ENCODE measurements at regions not wholly inside any gene's neighbourhood (a gene's known extent, or its start where the extent isn't known, plus 50 kb on each side); places are given as distances from the start of the nearest gene placed in this dataset.

DNA sequence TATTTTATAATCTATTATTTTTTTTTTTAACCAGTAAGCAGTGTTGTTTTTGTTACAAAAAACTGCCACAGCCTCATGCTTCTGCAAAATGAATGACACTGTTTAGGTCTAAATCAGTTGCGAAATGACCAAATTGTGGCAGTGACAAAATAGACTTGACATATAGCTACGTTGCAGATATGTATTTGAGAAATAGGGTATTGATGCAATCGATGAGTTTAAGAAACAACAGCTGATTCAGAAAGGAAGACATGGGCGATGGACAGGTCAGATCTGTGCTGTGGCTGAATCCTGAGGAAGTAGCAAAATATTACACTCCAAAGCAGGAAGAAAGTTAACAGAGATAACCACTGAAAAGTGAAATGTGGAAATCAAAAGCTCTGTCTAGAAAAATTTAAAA is 89.0 kb upstream of the STEAP4 start:
- H3K4me3 ChIP-seq (ENCODE audit: low read depth, low read length), result no peak overlapping the region
- POLR2A ChIA-PET, result no interaction called here
- no peaks in the 10 kb centered on the region for H3K36me3 ChIP-seq (ENCODE audit: control insufficient read depth in 2 of 2, insufficient read depth in 1 of 2, low read length in 2 of 2)
- CTCF ChIA-PET, result interaction anchor here (0.7 kb wide), 1 partner anchor 1850 kb away, joined by 3 read pairs; no protein-coding TSS in a partner anchor
- TF ChIP-seq ZNF391 (tag by site-specific recombination; IDR thresholded peaks at IDR 0.05; ENCODE audit: borderline replicate concordance, low read depth) (no peak), ZNF335 (tag by site-specific recombination; conservative IDR thresholded peaks at IDR 0.05) (no peak)
- H3K4me1 ChIP-seq (ENCODE audit: control insufficient read depth, insufficient read depth, low read length), result no peaks in the 10 kb centered on the region
- no peaks in the 10 kb centered on the region for H3K9me3 ChIP-seq (ENCODE audit: control insufficient read depth, insufficient read depth, low read depth, low read length)
- H3K27ac ChIP-seq (ENCODE audit: extremely low read depth, low read depth, low read length), result no peak overlapping the region

- TF ChIP-seq ZNF354C (tag by site-specific recombination; IDR thresholded peaks at IDR 0.05; ENCODE audit: borderline replicate concordance, low read depth), result no peak
- TF ChIP-seq, protein P1, sequence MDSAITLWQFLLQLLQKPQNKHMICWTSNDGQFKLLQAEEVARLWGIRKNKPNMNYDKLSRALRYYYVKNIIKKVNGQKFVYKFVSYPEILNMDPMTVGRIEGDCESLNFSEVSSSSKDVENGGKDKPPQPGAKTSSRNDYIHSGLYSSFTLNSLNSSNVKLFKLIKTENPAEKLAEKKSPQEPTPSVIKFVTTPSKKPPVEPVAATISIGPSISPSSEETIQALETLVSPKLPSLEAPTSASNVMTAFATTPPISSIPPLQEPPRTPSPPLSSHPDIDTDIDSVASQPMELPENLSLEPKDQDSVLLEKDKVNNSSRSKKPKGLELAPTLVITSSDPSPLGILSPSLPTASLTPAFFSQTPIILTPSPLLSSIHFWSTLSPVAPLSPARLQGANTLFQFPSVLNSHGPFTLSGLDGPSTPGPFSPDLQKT (IDR thresholded peaks at IDR 0.05; ENCODE audit: borderline replicate concordance, low read depth, low read length), result no peak
- no peak for TF ChIP-seq ZNF433 (tag by site-specific recombination; IDR thresholded peaks at IDR 0.05; ENCODE audit: low read depth)
- no peak for TF ChIP-seq PATZ1 (tag by site-specific recombination; IDR thresholded peaks at IDR 0.05)
- no peak for TF ChIP-seq ZNF138 (tag by site-specific recombination; IDR thresholded peaks at IDR 0.05; ENCODE audit: borderline replicate concordance)
- TF ChIP-seq ZBTB8A (tag by site-specific recombination; IDR thresholded peaks at IDR 0.05), result no peak
- no peak for TF ChIP-seq ZBTB17 (tag by site-specific recombination; IDR thresholded peaks at IDR 0.05)
- TF ChIP-seq, protein P2, sequence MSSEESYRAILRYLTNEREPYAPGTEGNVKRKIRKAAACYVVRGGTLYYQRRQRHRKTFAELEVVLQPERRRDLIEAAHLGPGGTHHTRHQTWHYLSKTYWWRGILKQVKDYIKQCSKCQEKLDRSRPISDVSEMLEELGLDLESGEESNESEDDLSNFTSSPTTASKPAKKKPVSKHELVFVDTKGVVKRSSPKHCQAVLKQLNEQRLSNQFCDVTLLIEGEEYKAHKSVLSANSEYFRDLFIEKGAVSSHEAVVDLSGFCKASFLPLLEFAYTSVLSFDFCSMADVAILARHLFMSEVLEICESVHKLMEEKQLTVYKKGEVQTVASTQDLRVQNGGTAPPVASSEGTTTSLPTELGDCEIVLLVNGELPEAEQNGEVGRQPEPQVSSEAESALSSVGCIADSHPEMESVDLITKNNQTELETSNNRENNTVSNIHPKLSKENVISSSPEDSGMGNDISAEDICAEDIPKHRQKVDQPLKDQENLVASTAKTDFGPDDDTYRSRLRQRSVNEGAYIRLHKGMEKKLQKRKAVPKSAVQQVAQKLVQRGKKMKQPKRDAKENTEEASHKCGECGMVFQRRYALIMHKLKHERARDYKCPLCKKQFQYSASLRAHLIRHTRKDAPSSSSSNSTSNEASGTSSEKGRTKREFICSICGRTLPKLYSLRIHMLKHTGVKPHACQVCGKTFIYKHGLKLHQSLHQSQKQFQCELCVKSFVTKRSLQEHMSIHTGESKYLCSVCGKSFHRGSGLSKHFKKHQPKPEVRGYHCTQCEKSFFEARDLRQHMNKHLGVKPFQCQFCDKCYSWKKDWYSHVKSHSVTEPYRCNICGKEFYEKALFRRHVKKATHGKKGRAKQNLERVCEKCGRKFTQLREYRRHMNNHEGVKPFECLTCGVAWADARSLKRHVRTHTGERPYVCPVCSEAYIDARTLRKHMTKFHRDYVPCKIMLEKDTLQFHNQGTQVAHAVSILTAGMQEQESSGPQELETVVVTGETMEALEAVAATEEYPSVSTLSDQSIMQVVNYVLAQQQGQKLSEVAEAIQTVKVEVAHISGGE (tag by site-specific recombination; conservative IDR thresholded peaks at IDR 0.05; ENCODE audit: low read depth), result no peak
- TF ChIP-seq ZNF184 (tag by site-specific recombination; IDR thresholded peaks at IDR 0.05), result no peak
- Histone ChIP-seq H3K36me3 (ENCODE audit: control insufficient read depth in 2 of 2, insufficient read depth in 1 of 2, low read length in 2 of 2) (no peaks in the 10 kb centered on the region), H3K27ac (ENCODE audit: extremely low read depth, low read depth, low read length) (no peak overlapping the region), H3K9me3 (ENCODE audit: control insufficient read depth, insufficient read depth, low read depth, low read length) (no peaks in the 10 kb centered on the region), H3K4me1 (ENCODE audit: control insufficient read depth, insufficient read depth, low read length) (no peaks in the 10 kb centered on the region), H3K4me3 (ENCODE audit: low read depth, low read length) (no peak overlapping the region)
- ChIA-PET CTCF (interaction anchor here (1.3 to 1.8 kb wide), 2 partner anchors 8 to 10 kb away, joined by 4 to 5 read pairs; no protein-coding TSS in a partner anchor), POLR2A (no interaction called here)
Observed at GRCh38 chr7:88391247-88391646, 84.6 kb upstream of the STEAP4 start.

- H3K9me3 ChIP-seq (ENCODE audit: control insufficient read depth, insufficient read depth, low read depth, low read length), result no peaks in the 10 kb centered on the region
- no peaks in the 10 kb centered on the region for H3K36me3 ChIP-seq (ENCODE audit: control insufficient read depth in 2 of 2, insufficient read depth in 1 of 2, low read length in 2 of 2)
- CTCF ChIA-PET, result no interaction called here
- no peak overlapping the region for H3K4me3 ChIP-seq (ENCODE audit: low read depth, low read length)
- no peak overlapping the region for H3K27ac ChIP-seq (ENCODE audit: extremely low read depth, low read depth, low read length)
- POLR2A ChIA-PET, result no interaction called here
- H3K4me1 ChIP-seq (ENCODE audit: control insufficient read depth, insufficient read depth, low read length), result no peaks in the 10 kb centered on the region
- no peak for TF ChIP-seq ZNF514 (tag by site-specific recombination; IDR thresholded peaks at IDR 0.05)
- no peak for TF ChIP-seq ZSCAN23 (tag by site-specific recombination; IDR thresholded peaks at IDR 0.05)
- TF ChIP-seq, protein P2 (tag by site-specific recombination; conservative IDR thresholded peaks at IDR 0.05; ENCODE audit: low read depth), result no peak
- no peak for TF ChIP-seq ZNF37A (tag by site-specific recombination; IDR thresholded peaks at IDR 0.05)
- no peak for TF ChIP-seq ZFHX2 (tag by site-specific recombination; conservative IDR thresholded peaks at IDR 0.05)
- no peak for TF ChIP-seq IKZF3 (tag by site-specific recombination; IDR thresholded peaks at IDR 0.05)
- TF ChIP-seq ZNF837 (tag by site-specific recombination; IDR thresholded peaks at IDR 0.05), result no peak
- TF ChIP-seq ZNF2 (tag by site-specific recombination; IDR thresholded peaks at IDR 0.05), result no peak
- TF ChIP-seq, protein P3, sequence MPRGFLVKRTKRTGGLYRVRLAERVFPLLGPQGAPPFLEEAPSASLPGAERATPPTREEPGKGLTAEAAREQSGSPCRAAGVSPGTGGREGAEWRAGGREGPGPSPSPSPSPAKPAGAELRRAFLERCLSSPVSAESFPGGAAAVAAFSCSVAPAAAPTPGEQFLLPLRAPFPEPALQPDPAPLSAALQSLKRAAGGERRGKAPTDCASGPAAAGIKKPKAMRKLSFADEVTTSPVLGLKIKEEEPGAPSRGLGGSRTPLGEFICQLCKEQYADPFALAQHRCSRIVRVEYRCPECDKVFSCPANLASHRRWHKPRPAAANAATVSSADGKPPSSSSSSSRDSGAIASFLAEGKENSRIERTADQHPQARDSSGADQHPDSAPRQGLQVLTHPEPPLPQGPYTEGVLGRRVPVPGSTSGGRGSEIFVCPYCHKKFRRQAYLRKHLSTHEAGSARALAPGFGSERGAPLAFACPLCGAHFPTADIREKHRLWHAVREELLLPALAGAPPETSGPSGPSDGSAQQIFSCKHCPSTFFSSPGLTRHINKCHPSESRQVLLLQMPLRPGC (tag by site-specific recombination; IDR thresholded peaks at IDR 0.05), result no peak
- no peak for TF ChIP-seq GLI4 (tag by site-specific recombination; IDR thresholded peaks at IDR 0.05)
Observed at GRCh38 chr7:88387368-88387767, 80.7 kb upstream of the STEAP4 start.
